DMS114 treated with DMSO at 0.1 percent for 48 hours (cell line): ENCODE measurements at regions not wholly inside any gene's neighbourhood (a gene's known extent, or its start where the extent isn't known, plus 50 kb on each side); places are given as distances from the start of the nearest gene placed in this dataset.
"Not testable (repeated sequence)": the region's sequence is repeated elsewhere in the genome, so short reads cannot be mapped to it uniquely, and the experiment has no call there.

Experiments
- DNase-seq: peaks from one replicate; lab custom pipeline; 2025; ENCODE audit not compliant: unreplicated experiment; lab: John Stamatoyannopoulos, UW

DNA sequence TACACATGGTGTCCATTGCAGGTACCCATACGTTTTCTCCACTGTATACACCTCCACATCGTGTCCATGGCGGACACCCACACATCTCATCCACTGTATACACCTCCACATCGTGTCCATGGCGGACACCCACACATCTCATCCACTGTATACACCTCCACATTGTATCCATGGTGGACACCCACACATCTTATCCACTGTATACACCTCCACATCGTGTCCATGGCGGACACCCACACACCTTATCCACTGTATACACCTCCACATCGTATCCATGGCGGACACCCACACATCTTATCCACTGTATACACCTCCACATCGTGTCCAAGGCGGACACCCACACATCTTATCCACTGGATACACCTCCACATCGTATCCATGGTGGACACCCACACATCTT is 50.4 kb upstream of the TTC34 start:
- DNase-seq, result not testable (repeated sequence)

- DNase-seq, result no peak
Measured at GRCh38 chr1:2853711-2854110, 52.2 kb upstream of the TTC34 start.

- DNase-seq, result no peak
Measured at GRCh38 chr1:2854151-2854550, 52.7 kb upstream of the TTC34 start.

- DNase-seq, result no peak
Measured at GRCh38 chr1:2854611-2855010, 53.1 kb upstream of the TTC34 start.

DNA sequence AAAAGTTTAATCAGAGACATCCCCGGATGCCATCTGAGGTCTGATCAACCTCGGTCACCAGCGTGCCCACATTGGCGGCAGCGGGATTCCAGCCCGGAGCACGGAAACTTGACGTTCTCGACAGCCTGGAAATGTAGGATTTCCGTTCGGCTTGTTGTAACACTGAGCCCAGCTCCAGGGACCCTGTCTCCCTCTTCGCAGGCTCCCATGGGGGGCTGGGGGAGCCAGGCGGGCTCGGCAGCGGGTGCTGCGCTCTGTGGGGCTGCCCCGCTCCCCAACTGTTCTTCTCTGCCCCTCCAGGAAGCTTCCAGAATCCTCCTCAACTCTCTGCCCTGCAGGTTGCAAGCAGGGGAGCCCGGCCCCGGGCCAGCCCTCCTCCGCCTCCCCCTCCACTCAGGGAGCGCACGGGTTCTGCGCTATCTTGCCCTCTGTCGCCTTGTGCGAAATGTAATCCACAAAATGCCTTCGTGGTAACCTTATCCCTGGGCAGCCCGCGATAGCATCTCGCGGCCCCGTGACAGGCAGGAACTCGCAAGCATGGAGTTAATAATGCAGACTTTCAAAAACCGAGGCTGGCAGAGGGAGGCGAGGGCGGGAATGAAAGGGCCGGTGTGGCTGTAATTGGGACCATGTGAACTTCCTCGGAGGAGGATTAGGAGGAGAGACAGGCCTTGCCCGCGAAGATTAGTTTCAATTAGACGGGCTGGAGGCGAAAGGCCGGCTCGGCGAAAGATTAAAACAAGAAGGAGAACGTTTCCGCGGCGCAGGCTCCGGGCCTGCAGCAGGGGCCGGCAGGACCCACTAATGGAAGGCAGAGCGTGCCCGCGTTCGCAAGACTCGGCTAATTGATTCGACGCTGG is 53.9 kb upstream of the TTC34 start:
- DNase-seq, result no peak

DNA sequence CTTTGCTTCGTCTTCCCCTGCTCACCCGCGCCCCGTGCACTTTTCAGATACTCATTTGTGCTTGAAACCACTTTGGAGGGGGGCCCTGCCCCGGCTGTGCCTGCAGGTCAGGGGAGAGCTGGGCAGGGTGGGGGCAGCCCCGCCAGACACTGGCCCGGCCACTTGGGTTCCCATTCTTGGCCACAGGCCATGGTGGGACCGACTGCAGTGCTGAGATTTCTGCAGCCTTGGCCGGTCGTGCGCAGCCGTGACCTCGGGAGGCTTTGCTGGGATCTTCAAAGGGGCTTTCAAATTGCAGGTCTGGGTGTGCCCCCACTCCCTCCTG is 54.5 kb upstream of the TTC34 start:
- no peak for DNase-seq

- no peak for DNase-seq
Measured at GRCh38 chr1:2856676-2857375, 55.3 kb upstream of the TTC34 start.

DNA sequence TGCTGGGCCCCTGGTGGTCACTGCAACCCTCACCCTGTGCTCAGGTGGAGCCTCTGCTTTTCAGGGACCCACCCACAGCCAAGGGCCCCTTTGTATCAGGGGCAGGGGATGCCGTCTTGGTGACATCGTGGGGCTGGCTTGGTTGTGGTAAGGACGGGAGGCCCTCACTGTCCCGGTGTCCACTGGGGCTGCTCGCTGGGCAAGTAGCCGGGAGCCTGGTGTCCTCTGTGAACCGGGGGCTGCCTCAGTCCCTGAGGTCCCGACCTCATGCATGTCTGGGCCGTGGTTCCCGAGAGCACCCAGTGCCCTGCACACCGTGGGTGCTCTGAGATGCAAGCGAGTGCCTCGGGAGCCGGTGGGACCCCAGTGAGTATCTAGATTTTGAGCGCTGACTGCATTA is 56.0 kb upstream of the TTC34 start:
- no peak for DNase-seq

GRCh38 chr1:2858676-2859075 is 57.2 kb upstream of the TTC34 start:
- DNase-seq, result no peak

DNA sequence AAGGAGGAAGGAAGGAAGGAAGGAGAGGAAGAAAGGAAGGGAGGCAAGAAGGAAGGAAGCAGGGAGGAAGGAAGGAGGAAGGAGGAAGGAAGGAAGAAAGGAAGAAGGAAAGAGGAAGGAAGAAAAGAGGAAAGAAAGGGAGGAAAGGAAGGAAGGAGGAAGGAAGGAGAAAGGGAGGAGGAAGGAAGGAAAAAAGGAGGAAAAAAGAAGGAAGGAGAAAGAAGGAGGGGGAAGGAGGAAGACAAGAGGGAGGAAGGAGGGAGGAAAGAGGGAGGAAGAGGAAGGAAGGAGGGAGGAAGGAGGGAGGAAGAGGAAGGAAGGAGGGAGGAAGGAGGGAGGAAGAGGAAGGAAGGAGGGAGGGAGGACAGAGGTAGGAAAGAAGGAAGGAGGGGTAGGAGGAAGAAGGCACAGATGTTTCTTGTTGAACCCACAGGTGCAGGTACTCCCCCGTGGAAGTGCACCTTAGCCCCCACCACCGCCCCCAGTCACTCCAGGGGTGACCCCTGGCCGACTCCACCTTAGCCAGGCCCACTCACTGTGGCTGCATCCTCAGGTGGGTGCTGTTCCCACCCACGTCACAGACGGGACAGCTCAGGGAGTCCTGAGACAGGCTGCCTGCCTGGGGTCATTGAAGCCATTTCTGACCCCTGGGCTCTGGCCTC is 57.9 kb upstream of the TTC34 start:
- no peak for DNase-seq

DNA sequence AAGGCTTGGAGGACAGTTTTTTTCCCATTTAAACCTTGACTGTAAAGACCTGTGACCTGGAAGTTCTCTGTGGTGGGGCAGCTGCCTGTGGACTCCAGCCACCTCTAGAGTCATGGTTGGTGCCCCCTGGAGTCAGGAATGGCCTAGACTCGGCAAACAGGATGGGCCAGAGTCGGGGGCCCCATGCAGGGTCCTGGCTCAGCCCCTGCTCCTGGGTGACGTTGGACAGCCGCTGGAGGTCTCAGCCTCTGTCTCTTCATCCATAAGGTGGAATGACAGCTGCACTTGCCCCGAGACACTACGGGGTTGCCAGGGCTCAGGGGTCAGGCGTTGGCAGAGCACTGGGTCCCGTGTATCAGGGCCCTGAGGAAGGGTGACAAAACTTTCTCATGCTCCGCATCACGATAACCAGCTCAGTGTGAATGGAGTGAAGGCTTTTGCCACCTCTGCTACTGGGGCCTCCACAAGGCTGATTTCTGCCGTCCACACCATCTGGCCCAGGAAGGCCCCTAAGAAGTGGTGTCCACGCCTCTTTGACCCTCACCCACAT is 58.5 kb upstream of the TTC34 start:
- no peak for DNase-seq

DNA sequence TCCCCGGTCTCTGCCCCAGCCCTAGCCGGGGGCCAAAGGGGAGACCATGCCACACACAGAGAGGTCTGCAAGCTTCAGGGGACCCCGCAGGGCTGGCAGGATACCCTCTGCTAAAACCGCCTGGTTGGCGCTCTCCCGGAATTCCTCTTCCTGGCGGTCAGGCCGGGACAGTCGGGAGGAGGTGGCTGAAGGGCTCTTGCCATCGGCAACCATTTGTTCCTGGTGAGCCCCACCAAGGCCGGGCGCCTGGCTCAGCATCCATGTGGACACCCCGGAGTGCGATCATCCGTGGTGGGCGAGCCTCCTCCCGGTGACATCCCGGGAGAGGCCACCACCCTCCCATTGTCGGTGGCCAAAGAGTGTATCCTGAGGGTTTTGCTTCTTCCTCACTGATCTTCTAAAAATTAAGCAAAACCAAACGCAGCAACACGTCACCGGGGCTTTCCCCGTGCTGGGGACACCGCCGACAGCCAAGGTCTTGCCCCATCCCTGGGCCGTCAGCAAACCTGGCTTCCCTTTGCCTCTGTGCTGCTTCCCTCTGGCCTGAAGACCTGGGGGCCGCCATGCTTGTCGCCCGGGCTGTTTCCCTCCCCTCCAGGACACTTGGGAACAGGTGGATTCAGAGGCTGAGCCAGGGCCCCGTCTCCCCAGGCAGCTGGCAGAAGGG is 59.1 kb upstream of the TTC34 start:
- no peak for DNase-seq

- no peak for DNase-seq
Measured at GRCh38 chr1:2861143-2861987, 59.9 kb upstream of the TTC34 start.

GRCh38 chr1:2861988-2862813 is 60.7 kb upstream of the TTC34 start:
- DNase-seq, result no peak

DNA sequence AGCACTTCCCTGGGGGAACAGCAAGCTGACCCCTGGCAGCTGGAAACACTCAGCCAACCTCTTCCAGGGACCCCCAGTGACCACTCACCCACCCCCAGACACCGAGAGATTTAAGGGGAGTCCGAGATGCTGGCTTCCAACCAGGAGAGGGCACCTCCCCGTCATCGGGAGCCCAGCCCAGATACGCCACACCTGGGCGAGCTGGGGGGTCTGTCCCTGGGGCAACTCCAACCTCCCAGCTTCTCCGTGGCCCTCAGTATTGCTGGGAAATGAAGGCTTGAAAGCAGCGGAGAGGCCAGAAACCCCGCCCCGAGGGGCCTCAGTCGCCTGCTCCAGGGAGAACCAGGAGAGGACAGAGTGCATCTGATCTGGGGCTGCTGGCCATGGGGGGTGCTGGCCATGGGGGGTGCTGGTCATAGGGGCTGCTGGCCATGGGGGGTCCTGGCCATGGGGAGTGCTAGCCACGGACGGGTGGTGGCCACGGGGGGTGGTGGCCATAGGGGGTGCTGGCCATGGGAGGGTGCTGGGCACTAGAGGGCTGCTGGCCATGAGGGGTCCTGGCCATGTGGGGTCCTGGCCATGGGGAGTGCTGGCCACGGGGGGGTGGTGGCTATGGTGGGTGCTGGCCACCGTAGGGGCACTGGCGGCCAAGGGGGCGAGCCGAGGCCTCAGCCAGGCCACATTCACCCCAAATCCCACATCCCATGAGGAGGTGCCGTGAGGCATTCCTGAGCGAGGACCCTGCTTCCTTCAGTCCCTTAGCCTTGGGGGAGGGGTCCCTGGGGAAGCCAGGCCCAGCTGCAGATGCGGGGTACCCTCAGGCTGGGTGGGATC is 61.5 kb upstream of the TTC34 start:
- no peak for DNase-seq

GRCh38 chr1:2863648-2863963 is 62.1 kb upstream of the TTC34 start:
- DNase-seq, result no peak

GRCh38 chr1:2864203-2864905 is 62.9 kb upstream of the TTC34 start:
- DNase-seq, result no peak

- DNase-seq, result no peak
Measured at GRCh38 chr1:2865000-2865399, 63.5 kb upstream of the TTC34 start.
